HG03025 (cell line): ENCODE measurements at regions not wholly inside any gene's neighbourhood (a gene's known extent, or its start where the extent isn't known, plus 50 kb on each side); places are given as distances from the start of the nearest gene placed in this dataset.

Source experiments
- ATAC-seq: cut with Tn5 transposase; IDR thresholded peaks from one replicate; pipeline ENCODE4 v1.9.1; 2021; ENCODE audit warnings: mild to moderate bottlenecking, moderate library complexity; ENCODE audit not compliant: unreplicated experiment, low FRiP score

- no peak for ATAC-seq
These were observed 129.5 kb upstream of the TRIB2 start for GRCh38 chr2:12587228-12587627.

- peak; percentile 94 for ATAC-seq
These were observed 128.8 kb upstream of the TRIB2 start for GRCh38 chr2:12587729-12588522.

GRCh38 chr2:12588986-12589385 is 127.8 kb upstream of the TRIB2 start:
- no peak for ATAC-seq

GRCh38 chr2:12589802-12590320 is 126.9 kb upstream of the TRIB2 start:
- no peak for ATAC-seq

- no peak for ATAC-seq
These were observed 124.4 kb upstream of the TRIB2 start for GRCh38 chr2:12592296-12592695.

GRCh38 chr2:12594590-12594989 is 122.1 kb upstream of the TRIB2 start:
- no peak for ATAC-seq

GRCh38 chr2:12596771-12597170 is 120.0 kb upstream of the TRIB2 start:
- no peak for ATAC-seq

GRCh38 chr2:12597610-12598009 is 119.1 kb upstream of the TRIB2 start:
- no peak for ATAC-seq

GRCh38 chr2:12602661-12603060 is 114.1 kb upstream of the TRIB2 start:
- no peak for ATAC-seq

GRCh38 chr2:12603781-12604295 is 112.9 kb upstream of the TRIB2 start:
- no peak for ATAC-seq

- ATAC-seq, result no peak
These were observed 112.4 kb upstream of the TRIB2 start for GRCh38 chr2:12604341-12604740.

- ATAC-seq, result no peak
These were observed 111.4 kb upstream of the TRIB2 start for GRCh38 chr2:12605366-12605765.

- no peak for ATAC-seq
These were observed 110.8 kb upstream of the TRIB2 start for GRCh38 chr2:12605936-12606335.

GRCh38 chr2:12606472-12607000 is 110.2 kb upstream of the TRIB2 start:
- ATAC-seq, result no peak

GRCh38 chr2:12607971-12608370 is 108.8 kb upstream of the TRIB2 start:
- no peak for ATAC-seq

GRCh38 chr2:12610314-12610713 is 106.4 kb upstream of the TRIB2 start:
- no peak for ATAC-seq

GRCh38 chr2:12612168-12612567 is 104.6 kb upstream of the TRIB2 start:
- no peak for ATAC-seq

GRCh38 chr2:12612671-12613070 is 104.1 kb upstream of the TRIB2 start:
- no peak for ATAC-seq

- ATAC-seq, result no peak
These were observed 103.5 kb upstream of the TRIB2 start for GRCh38 chr2:12613137-12613835.

GRCh38 chr2:12615509-12615908 is 101.2 kb upstream of the TRIB2 start:
- ATAC-seq, result no peak

- ATAC-seq, result no peak
These were observed 100.1 kb upstream of the TRIB2 start for GRCh38 chr2:12616456-12617156.
